Left lung (tissue), 4 donors: ENCODE measurements at regions not wholly inside any gene's neighbourhood (a gene's known extent, or its start where the extent isn't known, plus 50 kb on each side); places are given as distances from the start of the nearest gene placed in this dataset.
"Not testable (repeated sequence)": the region's sequence is repeated elsewhere in the genome, so short reads cannot be mapped to it uniquely, and the experiment has no call there.

Experiments used
- ATAC-seq: fragments of 200-7000 bp; cut with Tn5 transposase; one replicate; pipeline ENCODE4 v1.9.1; 2020; ENCODE audit warnings: moderate library complexity
- DNase-seq, 4 donors: peaks; one replicate each; pipeline ENCODE4 v3.0.0-alpha.2; 2013 to 2020
- H3K27ac ChIP-seq, 2 donors: fragments of 200-600 bp; sonication (generic) in 1 of 2; one replicate each; pipeline versions ENCODE4 v1.5.0 to v1.8.0; 2020 to 2021
- H3K27me3 ChIP-seq, 2 donors: fragments of 200-600 bp; sonication (generic) in 1 of 2; one replicate each; pipeline versions ENCODE4 v1.5.0 to v1.8.0; 2020 to 2021
- H3K36me3 ChIP-seq, 2 donors: fragments of 200-600 bp; sonication (generic) in 1 of 2; one replicate each; pipeline versions ENCODE4 v1.5.0 to v1.8.0; 2020 to 2021
- H3K4me1 ChIP-seq, 2 donors: fragments of 200-600 bp; one replicate each; pipeline ENCODE4 v1.8.0; 2021
- H3K4me3 ChIP-seq, 2 donors: fragments of 200-600 bp; sonication (generic) in 1 of 2; one replicate each; pipeline versions ENCODE4 v1.5.0 to v1.8.0; 2020 to 2021; ENCODE audit warnings: mild to moderate bottlenecking in 1 of 2
- H3K9me3 ChIP-seq, 2 donors: fragments of 200-600 bp; sonication (generic) in 1 of 2; one replicate each; pipeline versions ENCODE4 v1.5.0 to v1.8.0; 2020 to 2021
- CTCF ChIP-seq, 2 donors: fragments of 200-600 bp; sonication (generic) in 1 of 2; IDR thresholded peaks; one replicate each; pipeline versions ENCODE4 v1.5.0 to v1.8.0; 2021; ENCODE audit warnings: antibody characterized with exemption in 2 of 2
- intact Hi-C, 2 donors: fragments of 100-400 bp; cut with DNase I; formaldehyde crosslinking; loops; one replicate each; pipeline versions ENCODE4 v1.11.2 to v1.14.2; 2022
- donor health status: DM: no; HTN: yes; CAD: no.
- donor health status: DM: no; HTN: no; CAD: no.

GRCh38 chr3:193921465-193921864, 214.5 kb upstream of the HES1 start:
- ATAC-seq = no peak
- no peak for TF ChIP-seq CTCF (IDR thresholded peaks at IDR 0.05)
- intact Hi-C loops = no loop called here

GRCh38 chr3:193922034-193922774, 213.7 kb upstream of the HES1 start:
- intact Hi-C loops = no loop called here
- no peak overlapping the region for H3K4me3 ChIP-seq

More at GRCh38 chr3:193921465-193921864, 214.5 kb upstream of the HES1 start:
- Histone ChIP-seq H3K36me3 (no peaks in the 10 kb centered on the region), H3K27ac (no peak overlapping the region), H3K9me3 (peaks cover 0 to 14% of the 10 kb centered on the region in 2 donors), H3K4me1 (no peaks in the 10 kb centered on the region), H3K4me3 (no peak overlapping the region), H3K27me3 (no peaks in the 10 kb centered on the region)
- DNase-seq = no peak

GRCh38 chr3:193923958-193924357, 212.0 kb upstream of the HES1 start:
- ATAC-seq, H3K27me3 ChIP-seq, H3K4me1 ChIP-seq, intact Hi-C loops, DNase-seq, H3K27ac ChIP-seq, H3K4me3 ChIP-seq, H3K36me3 ChIP-seq: not testable (repeated sequence)
- H3K9me3 ChIP-seq = peaks cover 0 to 14% of the 10 kb centered on the region in 2 donors

More at GRCh38 chr3:193922034-193922774, 213.7 kb upstream of the HES1 start:
- no peak for ATAC-seq
- no peaks in the 10 kb centered on the region for H3K4me1 ChIP-seq
- no peak for TF ChIP-seq CTCF (IDR thresholded peaks at IDR 0.05)
- no peaks in the 10 kb centered on the region for H3K27me3 ChIP-seq
- no peak overlapping the region for H3K27ac ChIP-seq
- H3K9me3 ChIP-seq = peaks cover 0 to 14% of the 10 kb centered on the region in 2 donors
- H3K36me3 ChIP-seq = no peaks in the 10 kb centered on the region
- DNase-seq = no peak

- intact Hi-C loops, H3K4me1 ChIP-seq, H3K4me3 ChIP-seq, ATAC-seq, DNase-seq, H3K27ac ChIP-seq, H3K27me3 ChIP-seq, H3K36me3 ChIP-seq: not testable (repeated sequence)
- peaks cover 0 to 14% of the 10 kb centered on the region in 2 donors for H3K9me3 ChIP-seq
Observed at GRCh38 chr3:193926071-193926470, 209.9 kb upstream of the HES1 start.

GRCh38 chr3:193927413-193928206, 208.3 kb upstream of the HES1 start:
- H3K27me3 ChIP-seq, H3K4me3 ChIP-seq, intact Hi-C loops, H3K27ac ChIP-seq, DNase-seq, H3K36me3 ChIP-seq, H3K4me1 ChIP-seq, ATAC-seq: not testable (repeated sequence)
- H3K9me3 ChIP-seq = peaks cover 0 to 14% of the 10 kb centered on the region in 2 donors

- no peak overlapping the region for H3K4me3 ChIP-seq
- ATAC-seq = peak; percentile 85
- intact Hi-C loops = no loop called here
Observed at GRCh38 chr3:193928354-193929209, 207.4 kb upstream of the HES1 start.

More at GRCh38 chr3:193928354-193929209, 207.4 kb upstream of the HES1 start:
- H3K4me1 ChIP-seq = peaks cover 0 to 3% of the 10 kb centered on the region in 2 donors
- peak in 1 of 4 donors; percentile 26 for DNase-seq
- no peaks in the 10 kb centered on the region for H3K36me3 ChIP-seq
- no peak for TF ChIP-seq CTCF (IDR thresholded peaks at IDR 0.05)
- H3K27ac ChIP-seq = no peak overlapping the region
- H3K27me3 ChIP-seq = no peaks in the 10 kb centered on the region
- peaks cover 0 to 9% of the 10 kb centered on the region in 2 donors for H3K9me3 ChIP-seq
